Natural killer cell (primary cell): ENCODE measurements at regions not wholly inside any gene's neighbourhood (a gene's known extent, or its start where the extent isn't known, plus 50 kb on each side); places are given as distances from the start of the nearest gene placed in this dataset.

Source experiments
- ATAC-seq, 3 donors: fragments of 150-1000 bp in 2 of 3; fragments of 200-7000 bp in 1 of 3; cut with Tn5 transposase; 1 replicate in 1 of 3; 2 replicates in 2 of 3; pipeline ENCODE4 v1.10.0; 2021; ENCODE audit warnings: mild to moderate bottlenecking in 2 of 3, moderate library complexity in 2 of 3
- DNase-seq, 2 donors: peaks; one replicate each; pipeline versions ENCODE4 v3.0.0 to v3.0.0-alpha.2; 2013 to 2021; ENCODE audit warnings: mixed read lengths in 1 of 2
- H3K27ac ChIP-seq: one replicate; pipeline ENCODE4 v1.5.1; 2013; ENCODE audit warnings: mild to moderate bottlenecking, low read length
- H3K27me3 ChIP-seq: one replicate; pipeline ENCODE4 v1.6.1; 2013; ENCODE audit warnings: low read length; ENCODE audit not compliant: control insufficient read depth, insufficient read depth
- H3K36me3 ChIP-seq: one replicate; pipeline ENCODE4 v1.6.1; 2013; ENCODE audit warnings: low read length; ENCODE audit not compliant: control insufficient read depth, insufficient read depth
- H3K4me1 ChIP-seq: one replicate; pipeline ENCODE4 v1.6.1; 2013; ENCODE audit warnings: low read length; ENCODE audit not compliant: control insufficient read depth, insufficient read depth
- H3K4me3 ChIP-seq: one replicate; pipeline ENCODE4 v1.5.1; 2013; ENCODE audit warnings: low read length
- H3K9me3 ChIP-seq: one replicate; pipeline ENCODE4 v1.6.1; 2013; ENCODE audit warnings: low read length; ENCODE audit not compliant: control insufficient read depth, insufficient read depth
- H3K27ac Mint-ChIP-seq, 2 donors: one replicate each; pipeline ENCODE4 v1.8.0; 2022; ENCODE audit warnings: mild to moderate bottlenecking in 2 of 2, mixed read lengths in 2 of 2, moderate library complexity in 1 of 2
- H3K27me3 Mint-ChIP-seq, 2 donors: one replicate each; pipeline ENCODE4 v1.8.0; 2022; ENCODE audit warnings: low read depth in 2 of 2, mixed read lengths in 2 of 2
- H3K36me3 Mint-ChIP-seq: one replicate; pipeline ENCODE4 v1.8.0; 2022; ENCODE audit warnings: mixed read lengths
- H3K4me1 Mint-ChIP-seq, 2 donors: one replicate each; pipeline ENCODE4 v1.8.0; 2022; ENCODE audit warnings: mixed read lengths in 2 of 2
- H3K4me3 Mint-ChIP-seq: one replicate; pipeline ENCODE4 v1.8.0; 2022; ENCODE audit warnings: mild to moderate bottlenecking, moderate library complexity, mixed read lengths
- H3K9me3 Mint-ChIP-seq, 2 donors: one replicate each; pipeline ENCODE4 v1.8.0; 2022; ENCODE audit warnings: mixed read lengths in 2 of 2
- WGBS: methylation state at CpG from one replicate; pipeline ENCODE4 v1.1.7; 2013; ENCODE audit warnings: missing lambda C conversion rate; ENCODE audit not compliant: insufficient coverage; 5-methylcytosine and 5-hydroxymethylcytosine counted together
- intact Hi-C: fragments of 100-400 bp; cut with micrococcal nuclease; formaldehyde crosslinking; loops from one replicate; pipeline ENCODE4 v1.14.2; 2022
- TF ChIP-seq, protein P1 (sequence below): fragments of 200-600 bp; IDR thresholded peaks from one replicate; pipeline ENCODE4 v1.8.0; 2022; ENCODE audit warnings: antibody characterized with exemption

DNA sequence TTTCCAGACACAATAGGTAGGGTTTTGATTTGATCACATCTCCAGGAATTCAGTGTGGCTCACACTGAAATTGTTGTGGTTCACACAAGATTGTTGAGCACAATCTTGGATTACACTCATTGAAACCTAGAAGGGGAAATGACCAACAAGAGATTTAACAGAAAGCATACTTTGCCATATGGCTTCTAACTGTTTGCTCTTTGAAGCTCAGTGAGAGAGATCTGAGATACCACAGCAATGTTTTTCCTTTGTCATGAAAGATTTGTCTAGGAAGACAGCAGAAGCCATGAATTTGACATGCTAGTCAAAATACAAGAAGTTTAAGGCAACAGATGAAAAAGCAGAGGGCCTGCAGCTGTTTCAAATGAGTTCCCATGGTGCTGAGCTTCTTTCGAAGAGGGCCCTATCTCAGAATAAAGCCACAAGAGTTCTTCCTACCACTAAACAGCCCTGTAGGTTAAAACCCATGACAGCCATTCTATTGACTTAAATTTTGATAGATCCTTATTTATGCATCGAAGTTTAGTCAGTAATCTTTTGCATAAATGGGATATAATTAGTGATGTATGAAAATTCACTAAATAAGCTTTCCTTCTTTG, 650.4 kb downstream of the LTN1 start:
- Histone ChIP-seq H3K4me3 (no peak overlapping the region), H3K4me1 (no peaks in the 10 kb centered on the region), H3K9me3 (no peaks in the 10 kb centered on the region), H3K27ac (no peak overlapping the region), H3K36me3 (no peaks in the 10 kb centered on the region), H3K27me3 (no peaks in the 10 kb centered on the region)
- DNase-seq (no peak), ATAC-seq (no peak)
- TF ChIP-seq, protein P1, sequence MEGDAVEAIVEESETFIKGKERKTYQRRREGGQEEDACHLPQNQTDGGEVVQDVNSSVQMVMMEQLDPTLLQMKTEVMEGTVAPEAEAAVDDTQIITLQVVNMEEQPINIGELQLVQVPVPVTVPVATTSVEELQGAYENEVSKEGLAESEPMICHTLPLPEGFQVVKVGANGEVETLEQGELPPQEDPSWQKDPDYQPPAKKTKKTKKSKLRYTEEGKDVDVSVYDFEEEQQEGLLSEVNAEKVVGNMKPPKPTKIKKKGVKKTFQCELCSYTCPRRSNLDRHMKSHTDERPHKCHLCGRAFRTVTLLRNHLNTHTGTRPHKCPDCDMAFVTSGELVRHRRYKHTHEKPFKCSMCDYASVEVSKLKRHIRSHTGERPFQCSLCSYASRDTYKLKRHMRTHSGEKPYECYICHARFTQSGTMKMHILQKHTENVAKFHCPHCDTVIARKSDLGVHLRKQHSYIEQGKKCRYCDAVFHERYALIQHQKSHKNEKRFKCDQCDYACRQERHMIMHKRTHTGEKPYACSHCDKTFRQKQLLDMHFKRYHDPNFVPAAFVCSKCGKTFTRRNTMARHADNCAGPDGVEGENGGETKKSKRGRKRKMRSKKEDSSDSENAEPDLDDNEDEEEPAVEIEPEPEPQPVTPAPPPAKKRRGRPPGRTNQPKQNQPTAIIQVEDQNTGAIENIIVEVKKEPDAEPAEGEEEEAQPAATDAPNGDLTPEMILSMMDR, result no peak
- H3K36me3 Mint-ChIP-seq, result no peaks in the 10 kb centered on the region
- no peaks in the 10 kb centered on the region for H3K9me3 Mint-ChIP-seq
- H3K4me1 Mint-ChIP-seq, result no peaks in the 10 kb centered on the region
- no peak overlapping the region for H3K27ac Mint-ChIP-seq
- WGBS, result 100% methylated on average over 1 of the region's 2 CpGs
- no peak overlapping the region for H3K4me3 Mint-ChIP-seq
- intact Hi-C loops, result no loop called here
- no peaks in the 10 kb centered on the region for H3K27me3 Mint-ChIP-seq

DNA sequence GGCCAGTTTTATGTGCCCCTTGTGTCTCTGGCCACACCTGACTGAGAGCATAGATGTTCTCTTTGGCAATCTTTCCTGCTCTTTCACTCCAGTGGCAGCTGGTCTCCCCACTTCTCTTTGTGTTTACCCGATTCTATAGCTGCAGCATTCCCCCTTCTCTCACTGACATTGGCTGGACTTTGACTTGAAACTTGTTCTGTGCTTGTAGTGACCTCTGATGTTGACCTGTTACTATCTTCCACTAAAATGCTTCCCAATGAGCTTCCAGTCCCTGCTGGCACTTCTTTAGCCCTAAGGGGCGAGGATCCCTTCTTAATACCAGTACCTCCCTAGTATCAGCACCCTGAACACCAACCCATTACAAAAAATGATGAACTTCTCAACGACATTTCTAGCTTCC, 653.3 kb downstream of the LTN1 start:
- Histone ChIP-seq H3K4me3 (no peak overlapping the region), H3K4me1 (no peaks in the 10 kb centered on the region), H3K36me3 (no peaks in the 10 kb centered on the region), H3K27me3 (no peaks in the 10 kb centered on the region), H3K9me3 (no peaks in the 10 kb centered on the region), H3K27ac (no peak overlapping the region)
- no peak overlapping the region for H3K4me3 Mint-ChIP-seq
- ATAC-seq (no peak), DNase-seq (no peak)
- H3K27ac Mint-ChIP-seq, result no peak overlapping the region
- no peaks in the 10 kb centered on the region for H3K27me3 Mint-ChIP-seq
- H3K36me3 Mint-ChIP-seq, result no peaks in the 10 kb centered on the region
- TF ChIP-seq, protein P1, result no peak
- no peaks in the 10 kb centered on the region for H3K9me3 Mint-ChIP-seq
- intact Hi-C loops, result no loop called here
- WGBS, result 66% methylated on average over 3 of the region's 3 CpGs
- no peaks in the 10 kb centered on the region for H3K4me1 Mint-ChIP-seq

DNA sequence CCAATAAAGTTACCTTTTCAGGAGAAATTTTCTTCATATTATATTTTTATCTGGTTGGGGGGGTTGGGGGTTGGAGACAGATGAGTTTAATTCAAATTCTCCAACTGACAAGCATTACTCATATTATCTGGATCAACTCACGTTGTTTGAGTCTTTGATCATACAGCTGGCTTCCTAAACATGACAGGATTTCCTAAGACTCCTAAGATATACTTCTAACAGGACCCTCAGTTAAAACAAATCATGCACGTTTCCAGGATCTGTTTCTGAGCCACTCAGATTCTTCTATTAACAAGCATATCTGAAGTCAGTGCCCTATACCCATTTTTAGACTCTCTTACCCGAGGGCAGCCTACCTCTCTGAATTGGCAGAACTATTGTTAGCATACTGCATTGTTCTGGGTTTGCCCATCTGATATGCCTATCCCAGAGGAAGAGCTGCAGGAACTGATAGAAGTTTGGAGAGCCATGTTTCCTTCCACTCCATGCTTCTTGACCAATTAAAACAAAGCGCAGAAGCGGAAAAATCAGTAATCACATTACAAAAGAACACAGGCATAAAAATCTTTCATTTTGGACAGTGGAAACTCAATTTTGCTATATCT, 653.9 kb downstream of the LTN1 start:
- Mint-ChIP-seq H3K27me3 (no peaks in the 10 kb centered on the region), H3K4me1 (no peaks in the 10 kb centered on the region), H3K9me3 (no peaks in the 10 kb centered on the region), H3K36me3 (no peaks in the 10 kb centered on the region), H3K4me3 (no peak overlapping the region), H3K27ac (no peak overlapping the region)
- no peaks in the 10 kb centered on the region for H3K9me3 ChIP-seq
- H3K4me1 ChIP-seq, result no peaks in the 10 kb centered on the region
- intact Hi-C loops, result no loop called here
- TF ChIP-seq, protein P1, result no peak
- no peak overlapping the region for H3K27ac ChIP-seq
- no peaks in the 10 kb centered on the region for H3K36me3 ChIP-seq
- WGBS, result 58% methylated on average over 5 of the region's 5 CpGs
- no peak for DNase-seq
- H3K4me3 ChIP-seq, result no peak overlapping the region
- ATAC-seq, result no peak
- H3K27me3 ChIP-seq, result no peaks in the 10 kb centered on the region

DNA sequence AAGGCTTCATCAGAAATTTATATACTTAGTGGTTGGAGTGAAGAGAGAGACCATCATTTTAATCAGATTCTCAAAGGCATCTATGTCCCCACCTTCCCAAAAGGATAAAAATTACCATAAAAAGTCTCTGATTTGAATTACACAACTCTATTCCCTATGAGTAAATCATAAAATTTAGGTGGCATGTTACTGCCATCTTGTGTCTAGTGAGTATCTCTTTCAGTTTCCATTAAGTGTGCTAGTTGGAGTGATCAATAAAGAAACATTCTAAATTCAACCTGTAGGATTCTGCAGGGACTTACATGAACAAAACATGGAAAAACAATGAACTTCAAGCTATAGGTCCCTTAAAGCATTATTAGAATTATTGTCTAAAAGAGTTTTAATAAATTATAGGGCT, 655.4 kb downstream of the LTN1 start:
- no peak for DNase-seq

More for the DNA sequence above, 655.4 kb downstream of the LTN1 start:
- H3K27me3 ChIP-seq, result no peaks in the 10 kb centered on the region
- no peak for ATAC-seq
- TF ChIP-seq, protein P1, result no peak
- no peak overlapping the region for H3K4me3 Mint-ChIP-seq
- H3K4me1 Mint-ChIP-seq, result no peaks in the 10 kb centered on the region
- no peaks in the 10 kb centered on the region for H3K9me3 Mint-ChIP-seq
- no peak overlapping the region for H3K27ac ChIP-seq
- no peaks in the 10 kb centered on the region for H3K4me1 ChIP-seq
- no peaks in the 10 kb centered on the region for H3K36me3 Mint-ChIP-seq
- no peak overlapping the region for H3K4me3 ChIP-seq
- no peaks in the 10 kb centered on the region for H3K36me3 ChIP-seq
- intact Hi-C loops, result no loop called here
- H3K27me3 Mint-ChIP-seq, result no peaks in the 10 kb centered on the region
- no peak overlapping the region for H3K27ac Mint-ChIP-seq
- H3K9me3 ChIP-seq, result no peaks in the 10 kb centered on the region
